Vagina (tissue), 2 donors: ENCODE measurements at regions not wholly inside any gene's neighbourhood (a gene's known extent, or its start where the extent isn't known, plus 50 kb on each side); places are given as distances from the start of the nearest gene placed in this dataset.

Experiments
- DNase-seq, 2 donors: peaks; one replicate each; pipeline ENCODE4 v3.0.0-alpha.2; 2017; ENCODE audit errors: extremely low spot score in 2 of 2
- H3K27ac ChIP-seq: fragments of 200-600 bp; sonication (generic); one replicate; pipeline ENCODE4 v1.5.1; 2019
- H3K27me3 ChIP-seq: fragments of 200-600 bp; sonication (generic); one replicate; pipeline ENCODE4 v1.5.1; 2019
- H3K36me3 ChIP-seq, 2 donors: fragments of 200-600 bp; sonication (generic); one replicate each; pipeline ENCODE4 v1.5.1; 2017 to 2019
- H3K4me1 ChIP-seq: fragments of 200-600 bp; sonication (generic); one replicate; pipeline ENCODE4 v1.5.1; 2019
- H3K4me3 ChIP-seq, 2 donors: fragments of 200-600 bp; sonication (generic); 1 replicate in 1 of 2; 2 replicates in 1 of 2; pipeline ENCODE4 v1.5.1; 2016 to 2019
- H3K9me3 ChIP-seq: fragments of 200-600 bp; sonication (generic); one replicate; pipeline ENCODE4 v1.5.1; 2019
- POLR2A ChIP-seq, 2 donors: fragments of 450-650 bp; IDR thresholded peaks; one replicate each; pipeline ENCODE4 v1.6.1; 2017; ENCODE audit warnings: antibody characterized with exemption in 2 of 2, mild to moderate bottlenecking in 2 of 2, moderate library complexity in 2 of 2
- POLR2AphosphoS5 ChIP-seq, 2 donors: sonication (generic); formaldehyde crosslinking; IDR thresholded peaks; one replicate each; pipeline ENCODE4 v1.9.0; 2017; ENCODE audit warnings: antibody characterized with exemption in 2 of 2, mild to moderate bottlenecking in 2 of 2, low read depth in 1 of 2; ENCODE audit not compliant: insufficient read depth in 1 of 2
- intact Hi-C: fragments of 100-400 bp; cut with DNase I; formaldehyde crosslinking; loops from one replicate; pipeline ENCODE4 v1.15.1; 2023
- TF ChIP-seq, protein P1 (sequence below), 3 experiments: fragments of 450-650 bp in 2 of 3; fragments of 200-600 bp in 1 of 3; sonication (generic) in 1 of 3; IDR thresholded peaks; one replicate each; pipeline ENCODE4 v1.5.1; 2017 to 2019; ENCODE audit warnings: antibody characterized with exemption in 3 of 3, mild to moderate bottlenecking in 2 of 3, moderate library complexity in 2 of 3

DNA sequence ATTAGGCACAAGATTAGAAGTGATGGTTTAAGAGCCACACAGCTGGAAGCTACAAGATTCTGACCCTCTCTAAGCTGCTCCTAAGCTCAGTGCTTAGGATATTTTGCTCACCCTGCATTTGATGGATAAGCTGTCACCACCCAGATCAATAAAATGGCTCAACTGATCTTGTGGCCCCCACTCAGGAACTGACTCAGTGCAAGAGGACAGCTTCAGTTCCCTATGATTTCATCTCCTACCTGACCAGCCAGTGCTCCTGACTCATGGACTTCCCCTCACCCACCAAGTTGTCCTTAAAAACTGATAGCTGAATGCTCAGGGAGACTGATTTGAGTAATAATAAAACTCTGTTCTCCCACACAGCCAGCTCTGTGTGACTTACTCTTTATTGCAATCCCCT, 833.8 kb downstream of the GRID1 start:
- no peaks in the 10 kb centered on the region for H3K36me3 ChIP-seq
- no peaks in the 10 kb centered on the region for H3K27me3 ChIP-seq
- H3K27ac ChIP-seq, result no peak overlapping the region
- H3K4me1 ChIP-seq, result no peaks in the 10 kb centered on the region
- TF ChIP-seq, protein P1, sequence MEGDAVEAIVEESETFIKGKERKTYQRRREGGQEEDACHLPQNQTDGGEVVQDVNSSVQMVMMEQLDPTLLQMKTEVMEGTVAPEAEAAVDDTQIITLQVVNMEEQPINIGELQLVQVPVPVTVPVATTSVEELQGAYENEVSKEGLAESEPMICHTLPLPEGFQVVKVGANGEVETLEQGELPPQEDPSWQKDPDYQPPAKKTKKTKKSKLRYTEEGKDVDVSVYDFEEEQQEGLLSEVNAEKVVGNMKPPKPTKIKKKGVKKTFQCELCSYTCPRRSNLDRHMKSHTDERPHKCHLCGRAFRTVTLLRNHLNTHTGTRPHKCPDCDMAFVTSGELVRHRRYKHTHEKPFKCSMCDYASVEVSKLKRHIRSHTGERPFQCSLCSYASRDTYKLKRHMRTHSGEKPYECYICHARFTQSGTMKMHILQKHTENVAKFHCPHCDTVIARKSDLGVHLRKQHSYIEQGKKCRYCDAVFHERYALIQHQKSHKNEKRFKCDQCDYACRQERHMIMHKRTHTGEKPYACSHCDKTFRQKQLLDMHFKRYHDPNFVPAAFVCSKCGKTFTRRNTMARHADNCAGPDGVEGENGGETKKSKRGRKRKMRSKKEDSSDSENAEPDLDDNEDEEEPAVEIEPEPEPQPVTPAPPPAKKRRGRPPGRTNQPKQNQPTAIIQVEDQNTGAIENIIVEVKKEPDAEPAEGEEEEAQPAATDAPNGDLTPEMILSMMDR (IDR thresholded peaks at IDR 0.05), result no peak
- no peak for TF ChIP-seq POLR2A (IDR thresholded peaks at IDR 0.05)
- TF ChIP-seq POLR2AphosphoS5 (IDR thresholded peaks at IDR 0.05; ENCODE audit: insufficient read depth in 1 of 2, low read depth in 1 of 2), result no peak
- H3K4me3 ChIP-seq, result no peak overlapping the region
- no peaks in the 10 kb centered on the region for H3K9me3 ChIP-seq
- intact Hi-C loops, result no loop called here
- DNase-seq, result no peak

GRCh38 chr10:85535926-85536325, 830.7 kb downstream of the GRID1 start:
- H3K27me3 ChIP-seq, result no peaks in the 10 kb centered on the region
- intact Hi-C loops, result no loop called here
- no peaks in the 10 kb centered on the region for H3K9me3 ChIP-seq
- TF ChIP-seq POLR2AphosphoS5 (IDR thresholded peaks at IDR 0.05; ENCODE audit: insufficient read depth in 1 of 2, low read depth in 1 of 2) (no peak), POLR2A (IDR thresholded peaks at IDR 0.05) (no peak)
- TF ChIP-seq, protein P1 (IDR thresholded peaks at IDR 0.05), result no peak
- no peak overlapping the region for H3K4me3 ChIP-seq
- no peak for DNase-seq
- H3K4me1 ChIP-seq, result no peaks in the 10 kb centered on the region
- no peak overlapping the region for H3K27ac ChIP-seq
- no peaks in the 10 kb centered on the region for H3K36me3 ChIP-seq

GRCh38 chr10:85537561-85537960, 829.0 kb downstream of the GRID1 start:
- no peaks in the 10 kb centered on the region for H3K9me3 ChIP-seq
- H3K36me3 ChIP-seq, result no peaks in the 10 kb centered on the region
- H3K4me3 ChIP-seq, result no peak overlapping the region
- no peak overlapping the region for H3K27ac ChIP-seq
- no peak for DNase-seq
- H3K27me3 ChIP-seq, result no peaks in the 10 kb centered on the region
- TF ChIP-seq POLR2A (IDR thresholded peaks at IDR 0.05), result no peak
- intact Hi-C loops, result no loop called here
- H3K4me1 ChIP-seq, result no peaks in the 10 kb centered on the region

DNA sequence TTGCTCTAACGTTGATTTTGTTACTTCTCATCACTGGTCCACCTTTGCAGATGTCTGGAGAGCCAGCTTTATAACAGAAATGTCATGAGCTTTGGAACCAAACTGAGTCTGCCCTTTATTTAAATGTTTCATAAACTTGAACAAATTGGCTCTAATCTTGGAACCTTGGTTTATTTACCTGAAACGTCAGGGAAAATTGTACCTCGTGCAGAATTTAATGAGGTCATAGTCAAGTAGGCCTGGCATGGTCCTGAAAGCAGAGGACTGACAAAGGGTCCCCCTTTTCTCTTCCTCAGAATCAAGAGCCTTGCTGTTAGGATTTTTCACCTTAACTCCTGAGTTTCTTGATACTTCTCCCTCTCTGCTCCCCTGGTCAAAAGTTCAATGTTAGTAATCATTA, 828.0 kb downstream of the GRID1 start:
- Histone ChIP-seq H3K9me3 (no peaks in the 10 kb centered on the region), H3K36me3 (no peaks in the 10 kb centered on the region), H3K27ac (no peak overlapping the region), H3K27me3 (no peaks in the 10 kb centered on the region), H3K4me3 (no peak overlapping the region), H3K4me1 (no peaks in the 10 kb centered on the region)
- intact Hi-C loops, result no loop called here
- DNase-seq, result no peak
- TF ChIP-seq, protein P1 (IDR thresholded peaks at IDR 0.05), result no peak
- no peak for TF ChIP-seq POLR2AphosphoS5 (IDR thresholded peaks at IDR 0.05; ENCODE audit: insufficient read depth in 1 of 2, low read depth in 1 of 2)
- TF ChIP-seq POLR2A (IDR thresholded peaks at IDR 0.05), result no peak

DNA sequence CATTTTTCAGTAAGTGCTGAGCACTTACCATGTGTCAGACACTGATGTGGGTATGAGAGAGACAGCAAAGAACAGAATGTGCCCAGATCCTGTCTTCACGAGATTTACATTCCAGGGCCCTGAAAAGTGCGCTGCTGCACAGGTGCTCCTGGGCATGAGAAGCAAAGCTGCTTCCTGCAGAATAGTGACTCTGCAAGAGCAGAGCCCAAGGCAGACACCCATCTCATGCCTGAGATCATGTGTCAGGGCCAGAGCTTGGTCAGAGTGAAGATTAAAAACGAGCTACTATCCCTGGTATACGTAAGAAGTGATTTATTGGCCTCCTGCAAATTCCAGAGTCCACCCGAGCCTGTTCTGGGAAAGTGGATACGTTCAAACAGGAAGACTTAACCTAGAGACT, 824.4 kb downstream of the GRID1 start:
- no peak overlapping the region for H3K4me3 ChIP-seq
- intact Hi-C loops, result no loop called here
- no peaks in the 10 kb centered on the region for H3K9me3 ChIP-seq
- TF ChIP-seq POLR2A (IDR thresholded peaks at IDR 0.05), result no peak
- TF ChIP-seq, protein P1 (IDR thresholded peaks at IDR 0.05), result no peak
- H3K27me3 ChIP-seq, result no peaks in the 10 kb centered on the region
- H3K27ac ChIP-seq, result no peak overlapping the region
- DNase-seq, result no peak
- H3K36me3 ChIP-seq, result no peaks in the 10 kb centered on the region
- H3K4me1 ChIP-seq, result no peaks in the 10 kb centered on the region
